ENCODE measurements at regions not wholly inside any gene's neighbourhood (a gene's known extent, or its start where the extent isn't known, plus 50 kb on each side); places are given as distances from the start of the nearest gene placed in this dataset.

GRCh38 chr2:16411788-16412187 is 253.8 kb downstream of the CYRIA start:
- no peak for DNase-seq (ENCODE audit: low read depth)

DNA sequence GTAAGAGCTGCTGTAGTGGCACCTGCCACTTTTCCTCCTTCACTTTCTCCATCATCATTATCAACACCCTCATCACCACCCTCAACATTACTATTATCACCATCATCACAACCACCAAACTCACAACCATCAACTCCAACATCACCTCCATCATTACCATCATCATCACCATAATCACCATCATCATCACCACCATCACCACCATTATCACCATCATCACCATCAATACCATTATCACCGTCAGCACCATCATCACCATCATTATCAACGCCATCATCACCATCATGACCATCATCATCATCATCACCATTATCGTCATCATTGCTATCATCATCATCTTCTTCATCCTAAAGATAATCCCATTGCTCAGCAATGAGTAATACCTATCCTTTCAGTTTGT is 255.8 kb downstream of the CYRIA start:
- no peak for DNase-seq (ENCODE audit: low read depth)

- DNase-seq (ENCODE audit: low read depth), result no peak
These were observed 256.6 kb downstream of the CYRIA start for GRCh38 chr2:16409006-16409390.

GRCh38 chr2:16408331-16409005 is 257.2 kb downstream of the CYRIA start:
- no peak for DNase-seq (ENCODE audit: low read depth)

GRCh38 chr2:16407358-16407757 is 258.3 kb downstream of the CYRIA start:
- DNase-seq (ENCODE audit: low read depth), result no peak

DNA sequence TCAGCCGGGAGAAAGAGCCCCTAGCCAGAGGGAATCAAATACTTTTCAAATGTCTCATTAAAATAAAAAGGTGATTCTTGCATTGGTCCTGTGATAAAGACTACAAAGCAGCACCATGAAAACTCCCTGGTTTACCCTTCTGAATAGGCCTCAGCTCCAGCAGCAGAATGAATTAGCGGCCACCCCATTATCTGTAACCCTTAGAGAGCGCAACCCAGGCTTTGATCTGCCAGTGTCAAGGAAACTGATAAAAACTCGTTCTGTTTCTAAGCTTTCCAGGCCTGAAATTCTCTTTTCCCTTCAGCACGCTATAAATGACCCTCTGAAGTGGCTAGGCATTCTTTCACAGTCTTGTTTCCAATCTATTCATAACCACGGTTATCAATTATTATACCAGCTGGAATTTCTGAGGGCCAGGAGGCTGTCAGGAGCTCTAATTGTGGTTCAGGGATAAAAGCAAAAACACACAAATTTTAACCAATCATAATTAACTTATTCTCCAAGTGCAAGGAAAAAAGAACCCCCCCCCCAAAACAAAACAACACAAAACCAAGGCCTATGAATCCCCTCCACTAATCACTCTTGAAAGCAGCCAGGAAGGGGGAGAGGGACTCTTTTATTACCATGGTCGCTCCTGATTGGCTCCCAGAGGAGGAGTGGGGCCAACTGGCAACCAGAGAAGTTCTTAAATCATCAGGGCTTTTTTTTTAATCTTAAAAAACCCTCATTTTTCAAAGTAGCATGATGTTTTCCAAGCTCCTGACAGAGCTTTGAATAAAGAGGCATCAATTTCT is 258.9 kb downstream of the CYRIA start:
- no peak for DNase-seq (ENCODE audit: low read depth)

GRCh38 chr2:16405551-16405950 is 260.1 kb downstream of the CYRIA start:
- DNase-seq (ENCODE audit: low read depth), result no peak

- DNase-seq (ENCODE audit: low read depth), result no peak
These were observed 260.9 kb downstream of the CYRIA start for GRCh38 chr2:16404551-16405300.

GRCh38 chr2:16404146-16404545 is 261.5 kb downstream of the CYRIA start:
- no peak for DNase-seq (ENCODE audit: low read depth)

DNA sequence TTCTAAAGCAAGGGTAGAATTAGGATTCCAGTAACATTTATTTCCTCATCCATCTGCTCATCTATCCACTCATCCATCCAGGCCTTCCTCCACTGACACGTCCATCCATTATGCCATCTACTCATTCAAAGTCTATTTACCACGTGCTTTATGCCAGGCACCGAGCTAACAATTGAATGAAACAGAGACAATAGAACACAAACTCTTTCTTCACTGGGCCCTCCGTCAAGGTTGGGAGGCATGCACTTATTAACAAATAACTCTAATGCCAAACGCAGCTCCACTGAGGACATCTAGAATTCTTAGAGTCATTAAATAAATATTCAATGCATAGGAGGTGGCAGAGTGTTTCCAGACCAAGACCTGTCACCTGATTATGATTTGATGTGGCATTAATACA is 262.7 kb downstream of the CYRIA start:
- DNase-seq (ENCODE audit: low read depth), result no peak

GRCh38 chr2:16401761-16402300 is 263.8 kb downstream of the CYRIA start:
- no peak for DNase-seq (ENCODE audit: low read depth)

DNA sequence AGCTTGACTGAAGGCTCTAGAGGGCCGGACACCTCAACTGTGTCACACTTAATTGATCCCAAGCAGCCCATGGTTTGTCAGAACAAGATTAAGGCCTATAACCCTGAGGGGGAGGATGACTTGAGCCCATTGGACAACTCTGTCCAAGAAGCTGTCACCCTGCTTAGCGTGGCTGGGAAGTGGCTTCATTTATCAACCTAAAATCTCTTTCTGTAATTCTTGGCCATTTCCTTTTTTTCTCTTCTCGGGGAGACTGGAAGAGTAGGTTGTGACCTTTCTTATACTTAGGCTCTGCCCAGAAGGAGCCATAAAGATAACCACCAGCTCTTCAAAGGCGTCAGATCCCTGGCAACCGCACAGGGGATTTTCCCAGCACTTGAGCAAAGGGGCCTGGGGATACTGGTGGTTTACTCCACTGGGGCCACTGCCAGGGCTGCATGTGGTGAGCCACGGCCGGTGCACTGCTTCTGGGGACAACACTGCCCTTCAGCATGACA is 265.5 kb downstream of the CYRIA start:
- DNase-seq (ENCODE audit: low read depth), result no peak

DNA sequence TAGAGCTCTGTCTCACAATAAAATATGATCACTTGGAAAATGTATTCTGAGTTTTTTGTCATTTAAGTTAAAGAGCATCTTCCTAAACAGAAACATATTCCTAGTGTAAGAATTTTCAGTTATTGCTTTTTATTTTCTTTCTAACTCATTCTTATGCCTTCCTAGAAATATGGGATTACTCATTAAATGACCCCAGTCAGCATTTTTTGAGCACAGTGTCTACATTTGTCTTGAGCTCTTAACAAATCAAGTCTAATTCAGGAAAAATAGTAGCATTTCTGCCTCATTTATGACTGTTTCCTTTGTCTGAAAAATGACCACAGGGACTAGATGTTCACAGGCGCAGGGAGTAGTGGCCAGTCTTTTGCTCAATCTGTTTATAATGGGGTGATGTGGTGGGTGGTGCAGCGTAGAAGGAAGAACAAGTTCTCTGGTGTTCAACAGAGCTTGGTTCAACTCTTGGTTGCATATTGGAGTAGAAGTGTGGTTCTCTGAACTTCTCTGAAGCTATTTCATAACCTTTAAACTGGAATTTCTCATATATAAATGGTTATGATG is 267.1 kb downstream of the CYRIA start:
- no peak for DNase-seq (ENCODE audit: low read depth)

DNA sequence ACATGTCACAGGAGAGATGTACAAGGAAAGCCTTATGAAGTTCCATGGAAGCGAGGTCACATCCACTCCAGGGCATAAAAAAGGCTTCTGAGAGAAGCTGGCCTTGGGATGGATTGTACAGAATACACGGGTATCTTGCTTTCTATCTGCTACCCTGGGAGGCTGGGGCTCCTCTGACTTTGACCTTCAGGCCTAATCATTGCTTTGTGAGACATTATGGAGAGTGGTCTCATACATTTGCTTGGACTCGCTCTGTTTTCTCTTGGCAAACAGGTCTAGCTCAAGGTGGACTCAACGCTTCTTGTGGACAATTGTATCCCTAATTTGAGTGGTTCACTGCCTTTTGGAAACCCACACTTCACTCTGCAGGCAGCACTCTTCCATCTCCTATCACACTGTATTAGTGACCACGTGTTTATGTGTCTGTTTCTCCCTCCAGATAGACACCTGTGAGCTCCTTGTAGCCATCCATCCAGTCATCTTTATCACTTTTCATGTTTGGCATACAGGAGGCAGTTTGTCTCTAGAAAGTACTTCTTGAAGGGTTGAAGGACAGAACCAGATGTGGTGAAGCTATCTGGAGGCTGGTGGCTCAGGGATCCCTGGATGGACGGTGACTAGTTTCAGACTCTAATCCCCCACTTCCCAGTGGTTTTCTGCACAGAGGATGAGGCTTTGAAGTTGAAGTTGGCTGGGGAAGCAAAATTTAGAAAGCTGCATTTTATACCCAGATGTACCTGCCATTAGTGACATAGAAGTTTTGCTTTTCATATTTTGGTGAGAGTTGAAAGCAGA is 267.8 kb downstream of the CYRIA start:
- no peak for DNase-seq (ENCODE audit: low read depth)

DNA sequence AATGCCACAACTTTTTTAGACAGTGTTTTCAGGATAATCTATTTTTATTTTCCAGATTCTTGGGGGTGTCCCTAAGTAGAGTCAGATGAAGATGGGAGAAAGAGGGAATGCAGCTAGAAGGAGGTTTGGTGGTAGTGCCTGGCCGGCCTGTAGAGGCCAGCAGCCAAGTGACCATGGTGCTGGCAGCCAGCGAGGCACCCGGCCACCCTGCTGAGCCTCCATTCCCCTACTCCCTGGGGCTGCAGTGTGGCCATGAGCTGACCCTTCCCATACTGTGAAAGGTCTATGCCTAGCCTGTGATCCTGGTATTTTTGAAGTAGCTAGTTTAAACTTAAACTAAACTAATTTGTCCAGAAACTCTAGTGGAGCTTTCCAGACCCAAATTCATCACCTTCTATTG is 268.6 kb downstream of the CYRIA start:
- DNase-seq (ENCODE audit: low read depth), result no peak

DNA sequence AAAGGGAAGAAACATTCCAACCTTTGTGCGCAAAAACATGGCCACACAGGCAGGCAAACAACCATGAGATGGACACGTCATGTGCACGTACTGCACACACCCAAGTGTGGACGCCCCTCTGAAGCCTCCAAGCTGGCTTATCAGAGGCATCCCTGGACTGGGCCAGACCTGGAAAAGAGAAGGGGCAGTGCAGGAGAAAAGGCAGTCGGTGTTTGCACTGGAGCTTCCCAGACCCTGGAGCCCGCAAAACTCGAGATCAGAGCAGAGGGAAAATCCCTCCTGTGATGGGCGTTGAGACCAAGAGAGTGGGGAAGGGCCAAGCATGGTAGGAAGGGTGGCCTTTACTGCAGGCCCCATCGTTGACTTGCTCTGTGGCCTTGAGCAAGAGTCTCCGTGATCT is 269.5 kb downstream of the CYRIA start:
- no peak for DNase-seq (ENCODE audit: low read depth)

DNA sequence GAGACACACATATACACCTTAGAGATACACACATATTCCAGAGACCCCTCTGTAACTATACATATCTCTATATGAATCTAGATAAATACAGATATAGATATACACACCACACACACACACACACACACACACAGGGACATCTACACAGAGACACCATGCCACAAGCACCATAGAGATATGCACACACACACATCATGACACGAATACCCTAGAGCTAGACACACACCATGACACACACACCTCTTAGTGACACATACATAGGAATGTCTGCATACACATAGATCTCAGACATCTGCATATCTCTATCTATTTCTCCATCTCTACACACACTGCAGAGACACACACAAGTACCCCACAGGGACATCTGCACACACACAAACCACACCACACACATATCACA is 270.0 kb downstream of the CYRIA start:
- no peak for DNase-seq (ENCODE audit: low read depth)

GRCh38 chr2:16394986-16395550 is 270.6 kb downstream of the CYRIA start:
- DNase-seq (ENCODE audit: low read depth), result no peak

- no peak for DNase-seq (ENCODE audit: low read depth)
These were observed 271.3 kb downstream of the CYRIA start for GRCh38 chr2:16394072-16394985.

- DNase-seq (ENCODE audit: low read depth), result no peak
These were observed 272.0 kb downstream of the CYRIA start for GRCh38 chr2:16393500-16394071.
